Activated CD8-positive, alpha-beta memory T cell treated with anti-CD3 and anti-CD28 coated beads for 1 hour (primary cell): ENCODE measurements at regions not wholly inside any gene's neighbourhood (a gene's known extent, or its start where the extent isn't known, plus 50 kb on each side); places are given as distances from the start of the nearest gene placed in this dataset.
"Not testable (repeated sequence)": the region's sequence is repeated elsewhere in the genome, so short reads cannot be mapped to it uniquely, and the experiment has no call there.

Source experiments
- DNase-seq, 2 donors: peaks; one replicate each; pipeline ENCODE4 v3.0.0-alpha.2; 2020; ENCODE audit warnings: low read depth in 1 of 2; ENCODE audit errors: extremely low read depth in 1 of 2

- DNase-seq: no peak
Observed at GRCh38 chr14:24744641-24745040, 110.7 kb upstream of the GZMB start.

DNA sequence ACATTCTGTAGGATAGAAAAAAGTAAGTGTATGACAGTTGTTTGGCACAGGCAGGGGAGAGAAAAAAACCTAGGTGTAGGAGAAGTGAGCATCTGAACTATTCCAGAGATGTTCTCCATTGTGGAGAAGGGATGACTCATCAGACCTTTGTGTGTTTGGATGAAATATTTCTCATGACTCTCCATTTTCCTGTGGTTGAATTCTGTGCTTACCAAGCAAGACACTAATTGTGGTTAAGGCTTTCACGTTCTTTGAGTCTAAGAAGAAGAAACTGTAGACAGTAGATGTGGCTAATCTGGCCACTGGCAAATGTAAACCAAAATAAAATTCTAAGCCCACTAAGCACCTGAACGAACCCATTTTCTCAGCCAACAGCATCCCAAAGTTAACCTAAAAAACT lies 107.9 kb upstream of the GZMB start:
- DNase-seq: no peak

DNA sequence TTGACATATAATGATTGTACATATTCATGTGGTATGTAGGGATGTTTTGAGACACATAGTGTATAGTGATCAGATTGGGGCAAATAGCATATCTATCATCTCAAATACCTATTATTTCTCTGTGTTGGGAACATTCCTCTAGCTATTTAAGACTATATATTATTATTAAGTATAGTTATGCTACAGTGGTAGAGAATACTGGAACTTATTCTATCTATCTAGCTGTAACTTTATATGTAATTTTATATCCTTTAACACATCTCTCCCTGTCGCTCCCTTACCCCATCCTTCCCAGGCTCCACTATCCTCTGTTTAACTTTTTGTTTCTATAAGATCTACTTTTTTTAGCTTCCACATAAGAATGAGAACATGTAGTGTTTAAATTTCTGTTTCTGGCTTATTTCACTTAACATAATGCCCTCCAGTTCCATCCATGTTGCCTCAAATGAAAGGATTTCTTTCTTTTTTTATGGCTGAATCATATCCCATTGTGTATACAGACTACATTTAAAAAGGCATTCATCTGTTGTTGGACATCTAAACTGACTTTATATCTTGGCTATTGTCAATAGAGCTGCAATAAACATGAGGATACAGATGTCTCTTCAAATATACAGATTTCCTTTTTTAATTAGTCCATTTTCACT lies 102.1 kb upstream of the GZMB start:
- DNase-seq: no peak

DNA sequence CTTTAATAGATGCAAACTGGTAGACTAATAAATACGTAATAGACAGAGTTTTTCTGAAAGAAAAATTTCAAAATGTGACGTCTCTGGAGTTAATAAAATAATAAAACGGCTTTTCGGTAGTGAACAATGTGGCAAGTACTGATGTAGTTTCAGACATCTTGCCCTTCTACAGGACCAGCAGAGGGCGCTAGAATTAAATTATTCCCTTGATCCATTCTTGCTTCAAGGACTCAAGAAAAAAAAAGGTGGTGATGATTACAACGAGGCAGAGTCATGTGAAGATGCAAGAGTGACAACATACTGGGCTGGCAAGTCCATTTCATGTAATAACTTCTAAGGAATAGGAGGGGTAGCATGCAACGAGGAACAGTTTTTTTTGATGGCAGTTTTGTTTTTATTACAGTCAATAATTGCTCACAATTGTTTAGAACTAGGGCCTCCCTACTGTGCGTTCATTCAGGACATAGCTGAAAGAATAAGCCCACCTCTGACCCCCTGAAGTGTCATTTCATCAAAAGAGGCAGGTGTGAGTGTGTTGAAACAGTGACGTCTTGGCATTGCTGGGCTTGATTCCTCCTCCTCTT lies 101.0 kb upstream of the GZMB start:
- no peak for DNase-seq

DNA sequence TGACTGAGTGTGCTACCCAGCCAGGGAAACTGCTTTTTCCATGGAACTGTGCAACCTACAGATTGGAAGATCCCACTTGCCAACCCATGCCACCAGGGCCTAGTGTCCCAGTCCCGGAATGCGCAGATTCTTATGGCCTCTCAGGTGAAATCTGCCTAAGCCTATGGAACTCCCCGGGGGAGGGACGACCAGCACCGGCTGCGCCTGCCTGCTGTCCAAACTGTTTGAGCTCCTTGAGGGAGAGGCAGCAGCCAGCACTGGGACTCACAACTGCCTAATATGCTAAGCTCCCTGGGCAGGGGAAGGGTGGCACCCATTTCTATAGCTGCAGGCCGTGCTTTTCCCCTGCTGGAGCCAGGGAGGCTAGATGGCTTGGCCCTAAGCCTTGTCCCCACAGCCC lies 92.5 kb upstream of the GZMB start:
- no peak for DNase-seq

GRCh38 chr14:24725311-24725710 lies 91.3 kb upstream of the GZMB start:
- DNase-seq: no peak

GRCh38 chr14:24721775-24722174 lies 87.8 kb upstream of the GZMB start:
- DNase-seq: no peak

DNA sequence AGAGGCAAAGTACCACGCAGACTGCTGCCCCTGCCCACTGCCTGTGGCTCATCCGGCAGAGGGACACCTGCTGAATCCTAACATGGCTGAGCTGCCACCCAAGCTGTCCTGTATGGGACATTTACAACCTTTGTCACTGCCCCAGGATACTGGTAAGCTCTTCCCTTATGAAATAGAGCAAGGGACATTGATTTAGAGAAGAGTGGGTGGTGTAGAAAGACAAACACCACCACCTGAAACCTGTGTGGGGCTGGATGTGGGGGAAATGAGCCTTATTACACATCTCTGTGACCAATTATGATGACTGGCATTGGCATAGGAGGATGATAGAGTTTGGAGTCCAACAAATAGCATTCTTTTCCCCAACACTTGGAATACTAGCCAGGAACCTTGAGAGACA lies 81.2 kb upstream of the GZMB start:
- DNase-seq: no peak

DNA sequence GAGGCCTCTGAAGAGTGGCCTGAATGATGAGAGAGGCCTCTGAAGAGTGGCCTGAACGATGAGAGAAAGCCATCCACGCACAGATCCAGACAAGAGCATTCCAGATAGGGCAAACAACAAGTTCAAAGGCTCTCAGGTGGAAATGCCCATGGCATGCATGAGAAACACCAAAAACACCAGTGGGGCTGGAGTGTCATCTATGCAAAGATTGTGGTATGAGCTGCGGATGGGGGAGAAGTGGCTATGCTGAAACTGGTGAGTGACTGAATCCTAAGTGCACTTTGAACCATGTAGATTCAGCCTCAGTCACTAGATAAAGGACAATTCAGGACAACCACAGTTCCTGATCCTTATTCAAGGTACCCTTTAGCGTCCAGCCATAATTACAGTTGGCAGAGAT lies 79.4 kb upstream of the GZMB start:
- DNase-seq: no peak

GRCh38 chr14:24712909-24713308 lies 78.9 kb upstream of the GZMB start:
- no peak for DNase-seq

DNA sequence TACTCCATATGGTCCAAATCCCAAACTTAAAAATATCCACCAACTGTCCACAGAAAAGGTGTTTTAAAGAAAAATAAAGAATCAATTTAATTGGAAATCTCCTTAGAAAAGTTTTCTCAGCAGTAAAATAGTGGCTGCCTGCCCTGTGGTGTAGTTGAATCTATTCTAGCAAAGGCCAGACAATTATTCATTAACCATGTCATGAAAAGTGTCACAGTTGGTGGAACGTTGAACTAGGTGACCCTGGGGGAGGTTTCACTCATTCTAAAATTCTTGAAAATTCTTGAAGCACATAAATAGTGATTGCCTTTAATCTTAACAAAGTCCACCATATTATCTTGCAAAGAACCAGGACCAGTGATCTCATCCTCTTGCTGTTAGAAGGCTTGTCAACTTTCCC lies 78.4 kb upstream of the GZMB start:
- DNase-seq: no peak

- peak in 1 of 2 donors; percentile 12 for DNase-seq
Observed at GRCh38 chr14:24710403-24711112, 76.6 kb upstream of the GZMB start.

DNA sequence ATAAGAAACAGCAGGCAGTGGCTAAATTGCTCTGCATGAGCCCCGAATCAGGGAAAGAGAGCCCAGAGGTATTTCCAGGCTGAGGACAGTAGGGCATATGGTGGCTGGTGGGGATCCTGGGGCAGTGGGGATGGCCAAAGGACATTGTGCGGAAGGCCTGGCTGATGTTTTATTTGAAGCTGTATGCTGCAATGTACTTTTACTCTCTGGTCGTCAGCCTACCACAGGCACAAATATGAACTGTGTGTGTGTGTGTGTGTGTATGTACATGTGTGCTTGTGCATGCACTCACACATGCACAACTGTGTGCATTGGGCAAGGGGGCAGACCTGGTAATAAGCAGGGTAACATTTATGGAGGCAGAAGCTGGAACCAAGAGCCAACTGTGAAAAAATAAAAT lies 74.7 kb upstream of the GZMB start:
- no peak for DNase-seq

DNA sequence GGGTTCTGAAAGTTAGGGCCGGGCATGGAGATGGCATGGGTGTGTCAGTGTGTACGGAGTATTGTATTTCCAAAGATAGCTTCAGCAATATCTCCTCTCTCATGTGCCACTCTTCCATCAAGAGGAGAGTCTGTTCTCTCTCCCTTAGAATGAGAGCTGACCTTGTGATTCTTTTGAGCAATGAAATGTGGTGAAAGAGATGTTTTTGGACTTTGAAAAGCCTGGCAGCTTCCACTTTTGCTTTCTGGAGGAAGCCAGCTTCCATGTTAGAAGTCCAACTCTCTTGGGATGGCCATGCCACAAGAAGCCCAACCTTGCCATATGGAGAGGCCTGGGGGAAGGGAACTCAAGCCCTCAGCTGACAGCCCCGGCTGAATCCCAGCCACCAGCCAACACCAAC lies 72.4 kb upstream of the GZMB start:
- DNase-seq: no peak

GRCh38 chr14:24705840-24706239 lies 71.8 kb upstream of the GZMB start:
- DNase-seq: no peak

- no peak for DNase-seq
Observed at GRCh38 chr14:24701062-24701461, 67.1 kb upstream of the GZMB start.

GRCh38 chr14:24700511-24700910 lies 66.5 kb upstream of the GZMB start:
- no peak for DNase-seq

- DNase-seq: no peak
Observed at GRCh38 chr14:24699052-24699451, 65.1 kb upstream of the GZMB start.

GRCh38 chr14:24696280-24696920 lies 62.4 kb upstream of the GZMB start:
- DNase-seq: not testable (repeated sequence)

DNA sequence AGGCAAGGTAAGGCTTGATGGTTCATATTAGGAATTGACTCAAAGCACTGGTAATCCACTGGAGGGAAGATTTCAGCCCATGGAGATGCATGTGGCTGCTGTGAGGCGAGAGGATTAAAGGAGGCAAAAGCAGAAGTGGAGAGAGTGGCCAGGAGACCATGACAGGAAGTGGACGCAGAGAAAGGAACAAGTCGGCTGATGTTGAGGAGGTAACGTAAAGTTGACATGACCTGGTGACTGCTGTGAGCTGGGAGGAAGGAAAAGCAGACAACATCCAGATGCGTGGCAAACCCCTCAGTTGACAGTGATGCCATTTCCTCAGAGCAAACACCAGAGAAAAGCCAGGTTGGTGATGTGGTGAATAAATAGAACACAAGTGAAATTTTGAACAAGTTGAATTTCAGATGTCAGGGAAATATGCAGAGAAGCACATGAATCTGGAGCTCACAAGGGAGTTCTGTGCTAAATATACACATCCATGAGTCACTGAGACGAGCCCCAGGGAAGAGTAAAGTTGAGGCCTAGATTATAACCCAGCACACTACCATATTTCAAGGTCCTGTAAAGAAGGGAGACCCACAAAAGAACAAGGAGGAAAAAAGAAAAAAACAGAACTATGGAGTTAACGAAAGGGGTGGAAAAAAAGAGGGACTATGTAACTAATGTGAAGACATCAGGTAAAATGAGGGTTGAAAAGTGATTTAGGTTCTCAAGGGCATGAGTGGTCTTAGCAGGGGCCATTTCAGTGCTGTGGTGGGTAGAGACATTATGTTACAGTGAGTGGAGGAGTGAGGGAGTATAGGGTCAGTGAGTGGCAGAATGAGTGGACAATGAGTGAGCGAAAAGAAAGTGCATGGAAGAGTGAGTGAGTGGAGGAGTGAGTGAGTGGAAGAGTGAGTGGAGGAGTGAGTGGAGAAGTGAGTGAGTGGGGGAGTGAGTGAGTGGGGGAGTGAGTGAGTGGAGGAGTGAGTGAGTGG lies 61.6 kb upstream of the GZMB start:
- no peak for DNase-seq

- no peak for DNase-seq
Observed at GRCh38 chr14:24694680-24695079, 60.7 kb upstream of the GZMB start.
